ENCODE measurements at regions not wholly inside any gene's neighbourhood (a gene's known extent, or its start where the extent isn't known, plus 50 kb on each side); places are given as distances from the start of the nearest gene placed in this dataset.
"Not testable (repeated sequence)": the region's sequence is repeated elsewhere in the genome, so short reads cannot be mapped to it uniquely, and the experiment has no call there.

DNA sequence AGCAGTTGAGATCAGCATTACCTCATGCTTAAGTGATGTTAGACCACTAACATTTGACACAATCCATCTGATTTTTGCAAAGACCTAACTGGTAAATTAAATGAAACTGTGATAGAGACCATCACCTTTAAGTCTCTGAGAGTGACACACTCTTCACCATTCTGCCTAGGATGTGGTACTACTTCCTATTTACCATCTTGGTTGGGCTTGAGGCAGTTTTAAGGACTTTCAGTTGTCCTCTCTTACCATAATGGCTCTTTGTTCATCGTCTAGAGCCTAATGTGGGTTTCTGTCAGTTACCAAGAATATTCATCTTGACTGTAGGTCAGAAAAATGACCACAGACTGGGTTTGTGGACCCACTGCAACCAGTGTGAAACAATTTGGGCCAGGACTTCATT is 158.1 kb downstream of the CETN3 start:
- no peaks in the 10 kb centered on the region for H3K9me2 ChIP-seq (ENCODE audit: insufficient read depth, low read length)
- TF ChIP-seq, protein P1, sequence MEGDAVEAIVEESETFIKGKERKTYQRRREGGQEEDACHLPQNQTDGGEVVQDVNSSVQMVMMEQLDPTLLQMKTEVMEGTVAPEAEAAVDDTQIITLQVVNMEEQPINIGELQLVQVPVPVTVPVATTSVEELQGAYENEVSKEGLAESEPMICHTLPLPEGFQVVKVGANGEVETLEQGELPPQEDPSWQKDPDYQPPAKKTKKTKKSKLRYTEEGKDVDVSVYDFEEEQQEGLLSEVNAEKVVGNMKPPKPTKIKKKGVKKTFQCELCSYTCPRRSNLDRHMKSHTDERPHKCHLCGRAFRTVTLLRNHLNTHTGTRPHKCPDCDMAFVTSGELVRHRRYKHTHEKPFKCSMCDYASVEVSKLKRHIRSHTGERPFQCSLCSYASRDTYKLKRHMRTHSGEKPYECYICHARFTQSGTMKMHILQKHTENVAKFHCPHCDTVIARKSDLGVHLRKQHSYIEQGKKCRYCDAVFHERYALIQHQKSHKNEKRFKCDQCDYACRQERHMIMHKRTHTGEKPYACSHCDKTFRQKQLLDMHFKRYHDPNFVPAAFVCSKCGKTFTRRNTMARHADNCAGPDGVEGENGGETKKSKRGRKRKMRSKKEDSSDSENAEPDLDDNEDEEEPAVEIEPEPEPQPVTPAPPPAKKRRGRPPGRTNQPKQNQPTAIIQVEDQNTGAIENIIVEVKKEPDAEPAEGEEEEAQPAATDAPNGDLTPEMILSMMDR (IDR thresholded peaks at IDR 0.05; ENCODE audit: poor library complexity, severe bottlenecking): no peak
- TF ChIP-seq MXI1 (conservative IDR thresholded peaks at IDR 0.05; ENCODE audit: poor library complexity, severe bottlenecking) (no peak), EP300 (conservative IDR thresholded peaks at IDR 0.05; ENCODE audit: poor library complexity, severe bottlenecking) (no peak), POLR2AphosphoS5 (IDR thresholded peaks at IDR 0.05) (no peak), EZH2 (IDR thresholded peaks at IDR 0.05; ENCODE audit: borderline replicate concordance, insufficient read depth, low read length, poor library complexity, severe bottlenecking) (no peak), RAD21 (conservative IDR thresholded peaks at IDR 0.05) (no peak), TAF1 (IDR thresholded peaks at IDR 0.05; ENCODE audit: low read depth) (no peak), SMC3 (conservative IDR thresholded peaks at IDR 0.05; ENCODE audit: poor library complexity) (no peak)
- TF ChIP-seq, protein P2, sequence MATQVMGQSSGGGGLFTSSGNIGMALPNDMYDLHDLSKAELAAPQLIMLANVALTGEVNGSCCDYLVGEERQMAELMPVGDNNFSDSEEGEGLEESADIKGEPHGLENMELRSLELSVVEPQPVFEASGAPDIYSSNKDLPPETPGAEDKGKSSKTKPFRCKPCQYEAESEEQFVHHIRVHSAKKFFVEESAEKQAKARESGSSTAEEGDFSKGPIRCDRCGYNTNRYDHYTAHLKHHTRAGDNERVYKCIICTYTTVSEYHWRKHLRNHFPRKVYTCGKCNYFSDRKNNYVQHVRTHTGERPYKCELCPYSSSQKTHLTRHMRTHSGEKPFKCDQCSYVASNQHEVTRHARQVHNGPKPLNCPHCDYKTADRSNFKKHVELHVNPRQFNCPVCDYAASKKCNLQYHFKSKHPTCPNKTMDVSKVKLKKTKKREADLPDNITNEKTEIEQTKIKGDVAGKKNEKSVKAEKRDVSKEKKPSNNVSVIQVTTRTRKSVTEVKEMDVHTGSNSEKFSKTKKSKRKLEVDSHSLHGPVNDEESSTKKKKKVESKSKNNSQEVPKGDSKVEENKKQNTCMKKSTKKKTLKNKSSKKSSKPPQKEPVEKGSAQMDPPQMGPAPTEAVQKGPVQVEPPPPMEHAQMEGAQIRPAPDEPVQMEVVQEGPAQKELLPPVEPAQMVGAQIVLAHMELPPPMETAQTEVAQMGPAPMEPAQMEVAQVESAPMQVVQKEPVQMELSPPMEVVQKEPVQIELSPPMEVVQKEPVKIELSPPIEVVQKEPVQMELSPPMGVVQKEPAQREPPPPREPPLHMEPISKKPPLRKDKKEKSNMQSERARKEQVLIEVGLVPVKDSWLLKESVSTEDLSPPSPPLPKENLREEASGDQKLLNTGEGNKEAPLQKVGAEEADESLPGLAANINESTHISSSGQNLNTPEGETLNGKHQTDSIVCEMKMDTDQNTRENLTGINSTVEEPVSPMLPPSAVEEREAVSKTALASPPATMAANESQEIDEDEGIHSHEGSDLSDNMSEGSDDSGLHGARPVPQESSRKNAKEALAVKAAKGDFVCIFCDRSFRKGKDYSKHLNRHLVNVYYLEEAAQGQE (IDR thresholded peaks at IDR 0.05; ENCODE audit: borderline replicate concordance): no peak
- no peak overlapping the region for H3K4me2 ChIP-seq (ENCODE audit: low read length)
- no peaks in the 10 kb centered on the region for H4K20me1 ChIP-seq (ENCODE audit: insufficient read depth)
- no peaks in the 10 kb centered on the region for H3K9me3 ChIP-seq (ENCODE audit: low read length)
- H2AFZ ChIP-seq (ENCODE audit: low read depth, low read length): no peak overlapping the region
- H3K4me3 ChIP-seq (ENCODE audit: low read length): no peak overlapping the region
- no peaks in the 10 kb centered on the region for H3F3A ChIP-seq (ENCODE audit: insufficient read depth, low read length, poor library complexity, severe bottlenecking)
- H3K27me3 ChIP-seq (ENCODE audit: insufficient read depth, low read depth, low read length): no peaks in the 10 kb centered on the region
- no peak overlapping the region for H3K9ac ChIP-seq (ENCODE audit: low read length)
- H3K79me2 ChIP-seq (replicated peaks; ENCODE audit: insufficient read depth, low read length): no peaks in the 10 kb centered on the region
- no peaks in the 10 kb centered on the region for H3K36me3 ChIP-seq (ENCODE audit: insufficient read depth, low read length)
- no peak overlapping the region for H3K27ac ChIP-seq (ENCODE audit: low read length)

DNA sequence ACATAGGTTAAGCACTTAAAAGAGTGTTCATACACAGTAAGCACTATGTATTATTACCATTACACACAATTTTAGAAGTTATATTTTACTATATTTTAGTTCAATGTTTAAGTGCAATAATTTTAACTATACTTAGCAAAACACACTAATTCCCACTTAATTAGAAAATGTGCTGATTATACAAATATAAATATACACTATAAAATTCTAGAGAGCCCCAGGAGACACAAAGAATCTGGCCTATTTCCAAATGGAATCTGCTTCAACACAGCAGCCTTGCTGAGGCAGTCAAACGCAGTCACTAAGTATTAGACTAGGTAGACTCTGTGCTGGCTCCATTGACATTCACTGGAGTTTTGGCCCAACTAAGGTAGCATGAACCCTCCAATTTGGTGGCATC is 160.9 kb downstream of the CETN3 start:
- no peak overlapping the region for H3K9ac ChIP-seq (ENCODE audit: low read length)
- TF ChIP-seq, protein P2 (IDR thresholded peaks at IDR 0.05; ENCODE audit: borderline replicate concordance): no peak
- TF ChIP-seq, protein P1 (IDR thresholded peaks at IDR 0.05; ENCODE audit: poor library complexity, severe bottlenecking): no peak
- TF ChIP-seq EZH2 (IDR thresholded peaks at IDR 0.05; ENCODE audit: borderline replicate concordance, insufficient read depth, low read length, poor library complexity, severe bottlenecking) (no peak), RAD21 (conservative IDR thresholded peaks at IDR 0.05) (no peak), EP300 (conservative IDR thresholded peaks at IDR 0.05; ENCODE audit: poor library complexity, severe bottlenecking) (no peak), TAF1 (IDR thresholded peaks at IDR 0.05; ENCODE audit: low read depth) (no peak), POLR2AphosphoS5 (IDR thresholded peaks at IDR 0.05) (no peak), MXI1 (conservative IDR thresholded peaks at IDR 0.05; ENCODE audit: poor library complexity, severe bottlenecking) (no peak)
- H3K27me3 ChIP-seq (ENCODE audit: insufficient read depth, low read depth, low read length): no peaks in the 10 kb centered on the region
- no peak overlapping the region for H3K4me2 ChIP-seq (ENCODE audit: low read length)
- no peaks in the 10 kb centered on the region for H4K20me1 ChIP-seq (ENCODE audit: insufficient read depth)
- no peaks in the 10 kb centered on the region for H3K9me3 ChIP-seq (ENCODE audit: low read length)
- no peaks in the 10 kb centered on the region for H3K36me3 ChIP-seq (ENCODE audit: insufficient read depth, low read length)
- H3K79me2 ChIP-seq (replicated peaks; ENCODE audit: insufficient read depth, low read length): no peaks in the 10 kb centered on the region
- no peak overlapping the region for H3K27ac ChIP-seq (ENCODE audit: low read length)
- no peaks in the 10 kb centered on the region for H3K9me2 ChIP-seq (ENCODE audit: insufficient read depth, low read length)
- H3F3A ChIP-seq (ENCODE audit: insufficient read depth, low read length, poor library complexity, severe bottlenecking): no peaks in the 10 kb centered on the region
- H3K4me3 ChIP-seq (ENCODE audit: low read length): no peak overlapping the region
- no peak overlapping the region for H2AFZ ChIP-seq (ENCODE audit: low read depth, low read length)

DNA sequence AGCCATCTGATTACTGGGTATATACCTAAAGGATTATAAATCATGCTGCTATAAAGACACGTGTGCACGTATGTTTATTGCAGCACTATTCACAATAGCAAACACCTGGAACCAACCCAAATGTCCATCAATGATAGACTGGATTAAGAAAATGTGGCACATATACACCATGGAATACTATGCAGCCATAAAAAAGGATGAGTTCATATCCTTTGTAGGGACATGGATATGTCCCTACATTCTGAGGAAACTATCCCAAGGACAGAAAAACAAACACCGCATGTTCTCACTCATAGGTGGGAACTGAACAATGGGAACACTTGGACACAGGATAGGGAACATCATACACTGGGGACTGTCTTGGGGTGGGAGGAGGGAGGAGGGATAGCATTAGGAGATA is 165.7 kb downstream of the CETN3 start:
- H3K4me2 ChIP-seq (ENCODE audit: low read length); H3F3A ChIP-seq (ENCODE audit: insufficient read depth, low read length, poor library complexity, severe bottlenecking); H3K9me3 ChIP-seq (ENCODE audit: low read length); H3K9ac ChIP-seq (ENCODE audit: low read length); H2AFZ ChIP-seq (ENCODE audit: low read depth, low read length); H4K20me1 ChIP-seq (ENCODE audit: insufficient read depth); H3K36me3 ChIP-seq (ENCODE audit: insufficient read depth, low read length); H3K27me3 ChIP-seq (ENCODE audit: insufficient read depth, low read depth, low read length); H3K79me2 ChIP-seq (replicated peaks; ENCODE audit: insufficient read depth, low read length); H3K9me2 ChIP-seq (ENCODE audit: insufficient read depth, low read length); H3K4me3 ChIP-seq (ENCODE audit: low read length); H3K27ac ChIP-seq (ENCODE audit: low read length): not testable (repeated sequence)

Measured in neural cell (in vitro differentiated cells).